Cardiac muscle cell (in vitro differentiated cells and primary cell): ENCODE measurements at regions not wholly inside any gene's neighbourhood (a gene's known extent, or its start where the extent isn't known, plus 50 kb on each side); places are given as distances from the start of the nearest gene placed in this dataset.

Experiments
- DNase-seq, 2 donors: peaks; one replicate each; pipeline versions ENCODE4 v3.0.0 to v3.0.0-alpha.2; 2010 to 2017; ENCODE audit warnings: low read depth in 1 of 2, low spot score in 1 of 2
- H3K27ac ChIP-seq: fragments of 200-600 bp; sonication (generic); 2 replicates; pipeline ENCODE4 v1.5.1; 2016
- H3K27me3 ChIP-seq: fragments of 200-600 bp; sonication (generic); 2 replicates; pipeline ENCODE4 v1.6.0; 2016; ENCODE audit warnings: control low read depth
- H3K36me3 ChIP-seq: fragments of 200-600 bp; sonication (generic); 2 replicates; pipeline ENCODE4 v1.5.1; 2016; ENCODE audit warnings: control low read depth
- H3K4me1 ChIP-seq: fragments of 200-600 bp; sonication (generic); 2 replicates; pipeline ENCODE4 v1.8.1; 2017; ENCODE audit warnings: low read depth, mild to moderate bottlenecking, mixed run types
- H3K4me3 ChIP-seq: fragments of 200-600 bp; sonication (generic); 2 replicates; pipeline ENCODE4 v1.5.1; 2016; ENCODE audit warnings: mild to moderate bottlenecking
- H3K9me3 ChIP-seq: fragments of 200-600 bp; sonication (generic); 2 replicates; pipeline ENCODE4 v1.5.1; 2017; ENCODE audit warnings: low read depth, mild to moderate bottlenecking, control low read depth
- TF ChIP-seq, protein P1 (sequence below): IDR thresholded peaks from 2 replicates; pipeline ENCODE4 v1.5.1; 2012; ENCODE audit warnings: low read depth, mild to moderate bottlenecking, low read length

DNA sequence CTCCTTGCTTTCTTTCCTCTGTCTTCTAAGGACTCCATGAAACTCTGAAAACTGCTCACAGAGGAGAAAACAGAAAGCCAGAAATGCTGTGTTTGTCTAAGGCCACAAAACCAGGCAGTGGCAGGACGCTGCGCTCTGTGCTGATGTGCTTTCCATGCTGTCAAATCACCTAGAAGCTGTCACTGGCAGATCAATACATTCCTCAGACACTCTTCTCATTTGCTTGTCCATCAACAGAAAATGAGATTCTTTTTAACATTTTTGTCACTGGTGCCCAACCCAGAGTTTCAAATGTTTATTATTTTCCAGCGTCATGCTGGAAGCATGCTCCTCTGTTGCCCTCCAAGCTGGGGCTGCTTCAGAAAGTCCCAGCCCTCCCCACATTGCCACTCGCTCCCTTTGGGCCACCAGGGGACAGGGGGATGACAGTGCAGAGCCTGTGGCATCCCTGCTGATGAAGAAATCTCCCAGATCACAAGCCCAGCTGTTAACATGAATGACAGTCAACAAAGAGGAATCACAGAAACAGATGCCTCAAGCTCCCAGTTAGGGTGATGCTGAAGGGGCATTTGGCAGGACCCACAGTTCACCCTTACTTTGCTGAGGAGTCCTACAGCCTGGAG lies 117.5 kb upstream of the MEIS1 start:
- TF ChIP-seq, protein P1, sequence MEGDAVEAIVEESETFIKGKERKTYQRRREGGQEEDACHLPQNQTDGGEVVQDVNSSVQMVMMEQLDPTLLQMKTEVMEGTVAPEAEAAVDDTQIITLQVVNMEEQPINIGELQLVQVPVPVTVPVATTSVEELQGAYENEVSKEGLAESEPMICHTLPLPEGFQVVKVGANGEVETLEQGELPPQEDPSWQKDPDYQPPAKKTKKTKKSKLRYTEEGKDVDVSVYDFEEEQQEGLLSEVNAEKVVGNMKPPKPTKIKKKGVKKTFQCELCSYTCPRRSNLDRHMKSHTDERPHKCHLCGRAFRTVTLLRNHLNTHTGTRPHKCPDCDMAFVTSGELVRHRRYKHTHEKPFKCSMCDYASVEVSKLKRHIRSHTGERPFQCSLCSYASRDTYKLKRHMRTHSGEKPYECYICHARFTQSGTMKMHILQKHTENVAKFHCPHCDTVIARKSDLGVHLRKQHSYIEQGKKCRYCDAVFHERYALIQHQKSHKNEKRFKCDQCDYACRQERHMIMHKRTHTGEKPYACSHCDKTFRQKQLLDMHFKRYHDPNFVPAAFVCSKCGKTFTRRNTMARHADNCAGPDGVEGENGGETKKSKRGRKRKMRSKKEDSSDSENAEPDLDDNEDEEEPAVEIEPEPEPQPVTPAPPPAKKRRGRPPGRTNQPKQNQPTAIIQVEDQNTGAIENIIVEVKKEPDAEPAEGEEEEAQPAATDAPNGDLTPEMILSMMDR = no peak
- Histone ChIP-seq H3K36me3 (no peaks in the 10 kb centered on the region), H3K9me3 (no peaks in the 10 kb centered on the region), H3K4me3 (no peak overlapping the region), H3K4me1 (no peaks in the 10 kb centered on the region), H3K27me3 (no peaks in the 10 kb centered on the region), H3K27ac (no peak overlapping the region)
- DNase-seq = no peak

DNA sequence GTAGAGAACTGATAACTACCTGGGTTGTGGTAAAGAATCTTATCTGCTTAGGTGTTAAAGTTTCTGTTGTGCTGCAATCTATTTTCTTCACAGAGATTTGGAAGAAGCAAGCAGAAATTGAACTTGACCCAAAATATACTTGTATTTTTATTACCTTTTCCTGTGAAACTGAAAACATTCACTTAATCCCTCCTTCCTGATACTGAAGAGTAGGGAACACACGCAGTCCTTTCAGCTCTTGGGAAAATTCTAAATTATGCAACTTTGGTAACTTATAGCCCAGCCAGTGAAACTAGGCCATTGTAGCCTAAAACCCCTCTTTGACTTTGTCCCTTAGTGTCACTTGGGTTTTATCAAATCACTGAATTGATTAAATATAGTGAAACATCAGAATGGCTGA lies 128.4 kb upstream of the MEIS1 start:
- H3K27me3 ChIP-seq = no peaks in the 10 kb centered on the region
- H3K36me3 ChIP-seq = no peaks in the 10 kb centered on the region
- no peaks in the 10 kb centered on the region for H3K9me3 ChIP-seq
- TF ChIP-seq, protein P1 = no peak
- H3K27ac ChIP-seq = no peak overlapping the region
- no peaks in the 10 kb centered on the region for H3K4me1 ChIP-seq
- no peak overlapping the region for H3K4me3 ChIP-seq
- DNase-seq = no peak

DNA sequence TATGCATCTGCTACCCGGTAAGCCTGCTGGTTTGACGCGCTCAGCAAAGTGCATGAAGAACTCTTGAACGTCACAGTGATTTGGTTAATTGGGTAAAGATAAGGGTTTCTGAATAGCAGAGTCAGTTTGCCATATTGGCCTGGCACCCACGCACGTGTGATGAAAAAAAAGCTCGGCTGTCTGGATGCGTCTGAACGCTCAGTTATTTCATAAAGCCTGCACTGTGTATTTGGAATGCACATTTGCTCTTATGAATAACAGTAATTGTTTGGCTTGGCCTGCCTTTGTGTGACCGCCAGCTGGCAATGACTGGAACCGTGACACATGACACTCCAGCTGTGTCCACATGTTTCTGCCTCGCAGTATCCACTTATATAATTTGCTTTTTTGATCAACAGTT lies 129.2 kb upstream of the MEIS1 start:
- Histone ChIP-seq H3K4me3 (no peak overlapping the region), H3K27ac (no peak overlapping the region), H3K9me3 (no peaks in the 10 kb centered on the region), H3K36me3 (no peaks in the 10 kb centered on the region), H3K4me1 (no peaks in the 10 kb centered on the region), H3K27me3 (no peaks in the 10 kb centered on the region)
- TF ChIP-seq, protein P1 = no peak
- DNase-seq = peak in 1 of 2 donors; percentile 3

DNA sequence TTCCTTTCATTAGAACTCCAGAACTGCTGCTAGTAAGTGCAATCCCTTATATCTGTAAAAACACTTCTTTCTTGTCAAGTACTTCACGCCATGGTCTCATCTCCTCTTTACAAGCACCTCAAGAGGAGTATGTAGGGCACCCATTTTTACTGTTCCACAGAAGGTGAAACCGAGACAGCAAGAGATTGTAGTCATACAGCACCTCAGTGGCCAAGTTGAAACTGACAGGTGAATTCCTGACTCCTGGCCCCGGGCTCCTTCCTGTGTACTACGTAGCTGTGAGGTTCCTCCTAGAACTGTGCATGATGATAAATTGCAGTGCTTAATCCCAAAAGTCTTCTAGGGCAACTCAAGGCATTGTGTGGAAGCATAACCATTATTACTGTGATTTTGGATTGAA lies 131.5 kb upstream of the MEIS1 start:
- H3K36me3 ChIP-seq = no peaks in the 10 kb centered on the region

DNA sequence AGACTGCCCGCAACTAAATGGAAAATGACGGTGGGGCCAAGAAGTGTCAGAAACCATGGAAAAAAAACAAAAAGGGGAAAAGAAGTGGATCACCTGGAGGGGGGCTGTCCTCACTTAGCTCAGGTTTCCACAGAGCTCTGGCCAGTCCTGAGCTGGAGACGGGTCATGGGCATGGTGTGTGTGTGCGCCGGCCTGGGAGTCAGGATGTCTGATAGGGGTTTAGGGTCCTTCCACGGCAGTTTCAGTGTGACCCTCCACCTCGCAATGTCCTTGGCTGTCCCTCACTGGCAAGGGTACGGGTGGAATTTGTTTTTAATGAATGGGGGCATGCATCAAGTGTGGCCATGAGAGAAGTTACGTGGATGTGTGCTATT lies 133.2 kb upstream of the MEIS1 start:
- H3K4me1 ChIP-seq = no peaks in the 10 kb centered on the region
- H3K27me3 ChIP-seq = no peaks in the 10 kb centered on the region
- TF ChIP-seq, protein P1 = no peak
- H3K4me3 ChIP-seq = no peak overlapping the region
- DNase-seq = no peak
- H3K36me3 ChIP-seq = no peaks in the 10 kb centered on the region
- H3K9me3 ChIP-seq = no peaks in the 10 kb centered on the region
- H3K27ac ChIP-seq = no peak overlapping the region

More for the DNA sequence above, 131.5 kb upstream of the MEIS1 start:
- Histone ChIP-seq H3K4me1 (no peaks in the 10 kb centered on the region), H3K4me3 (no peak overlapping the region), H3K27me3 (no peaks in the 10 kb centered on the region), H3K9me3 (no peaks in the 10 kb centered on the region), H3K27ac (no peak overlapping the region)
- no peak for DNase-seq
- TF ChIP-seq, protein P1 = no peak
